SK-N-SH treated with all-trans-retinoic acid at 6 μM for 48 hours (cell line): ENCODE measurements at regions not wholly inside any gene's neighbourhood (a gene's known extent, or its start where the extent isn't known, plus 50 kb on each side); places are given as distances from the start of the nearest gene placed in this dataset.

Experiments
- ATAC-seq: fragments of 200-7000 bp; cut with Tn5 transposase; 3 replicates; pipeline ENCODE4 v1.9.1; 2020; ENCODE audit warnings: mild to moderate bottlenecking, moderate library complexity
- ARNTL ChIP-seq: fragments of 450-650 bp; formaldehyde crosslinking; IDR thresholded peaks from 2 replicates; pipeline ENCODE4 v1.5.0; 2020; ENCODE audit warnings: low read depth, mild to moderate bottlenecking, moderate library complexity, borderline replicate concordance
- BACH2 ChIP-seq: fragments of 250-450 bp; sonication (Bioruptor Pico); IDR thresholded peaks from 2 replicates; pipeline ENCODE4 v1.9.0; 2021; ENCODE audit warnings: mild to moderate bottlenecking, borderline replicate concordance
- CSDC2 ChIP-seq: fragments of 250-450 bp; sonication (Bioruptor Pico); IDR thresholded peaks from 2 replicates; pipeline ENCODE4 v1.5.0; 2020; ENCODE audit warnings: mild to moderate bottlenecking, moderate library complexity
- ESRRG ChIP-seq: fragments of 250-450 bp; sonication (Bioruptor Pico); IDR thresholded peaks from 2 replicates; pipeline ENCODE4 v1.6.1; 2021; ENCODE audit warnings: mild to moderate bottlenecking
- GLIS3 ChIP-seq: fragments of 250-450 bp; sonication (Bioruptor Pico); IDR thresholded peaks from 2 replicates; pipeline ENCODE4 v1.5.0; 2020; ENCODE audit warnings: mild to moderate bottlenecking, moderate library complexity
- ISL1 ChIP-seq: fragments of 250-450 bp; sonication (Bioruptor Pico); IDR thresholded peaks from 2 replicates; pipeline ENCODE4 v2.1.2; 2022; ENCODE audit warnings: mild to moderate bottlenecking, moderate library complexity
- OSR1 ChIP-seq: fragments of 250-450 bp; sonication (Bioruptor Pico); IDR thresholded peaks from 2 replicates; pipeline ENCODE4 v1.8.0; 2022; ENCODE audit warnings: moderate library complexity, mild to moderate bottlenecking, inconsistent platforms
- PPARA ChIP-seq: fragments of 250-450 bp; sonication (Bioruptor Pico); IDR thresholded peaks from 2 replicates; pipeline ENCODE4 v1.5.0; 2020; ENCODE audit warnings: mild to moderate bottlenecking, borderline replicate concordance
- RARB ChIP-seq: fragments of 250-450 bp; sonication (Bioruptor Pico); IDR thresholded peaks from 2 replicates; pipeline ENCODE4 v1.8.0; 2021; ENCODE audit warnings: mild to moderate bottlenecking, moderate library complexity
- SNAI2 ChIP-seq: fragments of 250-450 bp; sonication (Bioruptor Pico); IDR thresholded peaks from 2 replicates; pipeline ENCODE4 v1.5.0; 2020; ENCODE audit warnings: mild to moderate bottlenecking, moderate library complexity
- TCF4 ChIP-seq: fragments of 250-450 bp; sonication (Bioruptor Pico); IDR thresholded peaks from 2 replicates; pipeline ENCODE4 v1.8.0; 2021; ENCODE audit warnings: mild to moderate bottlenecking, moderate library complexity, borderline replicate concordance
- TOX ChIP-seq: fragments of 250-450 bp; sonication (Bioruptor Pico); IDR thresholded peaks from 2 replicates; pipeline ENCODE4 v1.8.0; 2021; ENCODE audit warnings: mild to moderate bottlenecking, moderate library complexity, borderline replicate concordance
- ZC3H10 ChIP-seq: fragments of 250-450 bp; sonication (Bioruptor Pico); IDR thresholded peaks from 2 replicates; pipeline ENCODE4 v1.5.1; 2021; ENCODE audit warnings: mild to moderate bottlenecking, moderate library complexity
- ZFP3 ChIP-seq: fragments of 250-450 bp; sonication (Bioruptor Pico); IDR thresholded peaks from 2 replicates; pipeline ENCODE4 v1.5.0; 2020; ENCODE audit warnings: mild to moderate bottlenecking, moderate library complexity
- ZFP30 ChIP-seq: fragments of 450-650 bp; formaldehyde crosslinking; IDR thresholded peaks from 2 replicates; pipeline ENCODE4 v1.5.0; 2022; ENCODE audit warnings: mild to moderate bottlenecking, moderate library complexity
- ZNF70 ChIP-seq: fragments of 450-650 bp; formaldehyde crosslinking; IDR thresholded peaks from 2 replicates; pipeline ENCODE4 v1.5.0; 2020; ENCODE audit warnings: mild to moderate bottlenecking, moderate library complexity
- ZNF8 ChIP-seq: fragments of 450-650 bp; formaldehyde crosslinking; IDR thresholded peaks from 2 replicates; pipeline ENCODE4 v1.5.0; 2020; ENCODE audit warnings: mild to moderate bottlenecking, moderate library complexity
- TF ChIP-seq, protein P1 (sequence below): fragments of 250-450 bp; sonication (Bioruptor Pico); IDR thresholded peaks from 2 replicates; pipeline ENCODE4 v1.8.0; 2021; ENCODE audit warnings: low read depth, mild to moderate bottlenecking, moderate library complexity, borderline replicate concordance
- TF ChIP-seq, protein P2 (sequence below): fragments of 250-450 bp; sonication (Bioruptor Pico); IDR thresholded peaks from 2 replicates; pipeline ENCODE4 v1.5.1; 2020; ENCODE audit warnings: low read depth, mild to moderate bottlenecking, moderate library complexity
- TF ChIP-seq, protein P3 (sequence below): fragments of 250-450 bp; sonication (Bioruptor Pico); IDR thresholded peaks from 2 replicates; pipeline ENCODE4 v1.8.0; 2020; ENCODE audit warnings: mild to moderate bottlenecking, moderate library complexity, borderline replicate concordance
- TF ChIP-seq, protein P4 (sequence below): fragments of 250-450 bp; sonication (Bioruptor Pico); IDR thresholded peaks from 2 replicates; pipeline ENCODE4 v1.5.1; 2021; ENCODE audit warnings: mild to moderate bottlenecking, moderate library complexity

DNA sequence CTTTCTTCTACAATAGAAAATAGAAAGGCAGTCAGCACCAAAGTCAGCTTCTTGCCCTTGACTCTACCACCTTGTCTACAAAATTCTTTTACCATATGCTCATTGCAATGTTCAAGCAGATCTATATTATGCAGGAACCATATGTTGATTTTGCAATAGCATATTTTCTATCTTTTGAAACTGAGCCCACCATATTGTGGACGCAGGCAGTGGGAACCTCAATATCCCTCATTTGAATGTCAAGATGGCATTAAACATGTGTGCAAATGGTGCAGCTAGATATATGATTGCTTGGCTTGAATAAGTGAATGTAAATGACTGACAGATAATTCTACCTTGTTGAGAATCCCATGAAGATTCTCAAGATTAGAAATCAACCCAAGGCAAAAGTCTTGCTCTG lies 412.7 kb upstream of the FSHR start:
- TF ChIP-seq OSR1 (CRISPR knock-in tag) (no peak), ZFP3 (CRISPR knock-in tag) (no peak)
- ATAC-seq = no peak

DNA sequence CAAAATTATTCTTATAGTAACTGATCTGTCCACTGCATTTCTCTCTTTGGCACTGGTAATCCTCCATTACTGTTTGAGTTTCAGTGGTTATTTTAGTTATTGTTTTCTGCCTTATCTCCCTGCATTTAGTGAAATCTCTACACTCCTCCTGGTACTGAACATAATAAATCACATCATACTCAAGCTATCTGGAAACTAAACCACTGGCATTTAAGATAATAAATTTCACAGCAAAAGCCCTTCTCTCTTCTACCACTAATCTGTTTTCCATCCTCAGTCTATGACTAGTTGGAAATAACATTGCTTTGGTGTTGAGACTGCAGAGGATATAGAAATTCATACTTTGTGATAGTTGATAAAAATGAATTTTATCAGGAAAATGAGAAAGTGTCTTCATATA lies 399.3 kb upstream of the FSHR start:
- ATAC-seq = no peak
- TF ChIP-seq GLIS3 (CRISPR knock-in tag) (no peak), ISL1 (peak; percentile 56; the same call in 1 of the 2 replicates)

DNA sequence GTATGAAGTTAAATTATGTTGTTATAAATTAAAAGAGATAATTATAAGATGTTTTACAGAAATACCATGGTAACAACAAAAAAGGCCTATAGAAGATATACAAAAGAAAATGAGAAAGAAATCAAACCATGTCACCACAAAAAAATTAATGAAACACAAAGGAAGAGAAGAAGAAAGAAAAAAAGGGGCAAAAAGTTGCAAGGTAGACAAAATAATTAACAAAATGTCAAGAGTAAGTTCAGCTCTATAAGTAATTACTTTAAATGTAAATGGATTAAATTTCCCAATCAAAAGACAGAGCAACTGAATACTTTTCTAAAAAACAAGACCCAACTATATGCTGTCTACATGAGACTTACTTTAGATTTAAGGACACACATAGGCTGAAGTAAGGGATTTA lies 378.4 kb upstream of the FSHR start:
- no peak for ATAC-seq
- TF ChIP-seq, protein P1, sequence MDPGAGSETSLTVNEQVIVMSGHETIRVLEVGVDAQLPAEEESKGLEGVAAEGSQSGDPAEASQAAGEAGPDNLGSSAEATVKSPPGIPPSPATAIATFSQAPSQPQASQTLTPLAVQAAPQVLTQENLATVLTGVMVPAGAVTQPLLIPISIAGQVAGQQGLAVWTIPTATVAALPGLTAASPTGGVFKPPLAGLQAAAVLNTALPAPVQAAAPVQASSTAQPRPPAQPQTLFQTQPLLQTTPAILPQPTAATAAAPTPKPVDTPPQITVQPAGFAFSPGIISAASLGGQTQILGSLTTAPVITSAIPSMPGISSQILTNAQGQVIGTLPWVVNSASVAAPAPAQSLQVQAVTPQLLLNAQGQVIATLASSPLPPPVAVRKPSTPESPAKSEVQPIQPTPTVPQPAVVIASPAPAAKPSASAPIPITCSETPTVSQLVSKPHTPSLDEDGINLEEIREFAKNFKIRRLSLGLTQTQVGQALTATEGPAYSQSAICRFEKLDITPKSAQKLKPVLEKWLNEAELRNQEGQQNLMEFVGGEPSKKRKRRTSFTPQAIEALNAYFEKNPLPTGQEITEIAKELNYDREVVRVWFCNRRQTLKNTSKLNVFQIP = no peak
- TF ChIP-seq ZFP30 (CRISPR knock-in tag) (no peak), ARNTL (CRISPR knock-in tag) (no peak)
- TF ChIP-seq, protein P2, sequence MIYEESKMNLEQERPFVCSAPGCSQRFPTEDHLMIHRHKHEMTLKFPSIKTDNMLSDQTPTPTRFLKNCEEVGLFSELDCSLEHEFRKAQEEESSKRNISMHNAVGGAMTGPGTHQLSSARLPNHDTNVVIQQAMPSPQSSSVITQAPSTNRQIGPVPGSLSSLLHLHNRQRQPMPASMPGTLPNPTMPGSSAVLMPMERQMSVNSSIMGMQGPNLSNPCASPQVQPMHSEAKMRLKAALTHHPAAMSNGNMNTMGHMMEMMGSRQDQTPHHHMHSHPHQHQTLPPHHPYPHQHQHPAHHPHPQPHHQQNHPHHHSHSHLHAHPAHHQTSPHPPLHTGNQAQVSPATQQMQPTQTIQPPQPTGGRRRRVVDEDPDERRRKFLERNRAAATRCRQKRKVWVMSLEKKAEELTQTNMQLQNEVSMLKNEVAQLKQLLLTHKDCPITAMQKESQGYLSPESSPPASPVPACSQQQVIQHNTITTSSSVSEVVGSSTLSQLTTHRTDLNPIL (CRISPR knock-in tag) = no peak

DNA sequence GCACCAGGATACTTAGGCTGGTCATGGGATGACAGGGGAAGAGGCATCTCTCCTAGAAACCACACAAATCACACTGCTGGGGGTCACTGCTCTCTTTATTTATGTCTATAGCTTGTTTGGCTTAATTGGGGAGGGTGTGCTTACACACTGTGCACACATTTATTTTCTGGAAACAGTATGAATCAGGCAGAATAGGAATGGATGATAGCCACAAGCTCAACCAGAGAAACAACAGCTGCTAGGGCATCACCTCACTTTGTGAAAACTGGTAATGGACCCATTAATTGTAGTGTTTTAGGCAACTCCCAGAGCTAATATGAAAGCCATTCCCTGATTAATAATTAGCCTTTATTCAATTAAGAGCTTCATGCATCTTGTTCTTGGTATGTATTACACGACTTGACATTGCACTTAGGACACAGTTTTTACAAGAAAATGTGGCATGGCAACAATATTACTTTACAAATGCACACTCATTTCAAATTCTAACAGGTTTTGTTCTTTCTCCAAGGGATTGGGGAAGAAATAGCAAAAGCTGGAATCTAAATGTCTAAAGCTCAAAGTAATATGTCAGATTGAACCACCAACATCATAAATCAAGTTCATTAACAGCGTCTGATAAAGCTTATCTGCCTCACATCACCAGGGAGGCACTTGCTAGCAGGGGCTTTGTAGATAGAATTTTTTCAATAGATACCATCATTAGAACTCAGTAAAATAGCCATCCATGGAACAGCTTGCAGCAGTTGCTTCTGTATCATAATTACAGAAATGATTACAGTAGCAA lies 361.9 kb upstream of the FSHR start:
- TF ChIP-seq ESRRG (no peak), ISL1 (no peak), OSR1 (CRISPR knock-in tag) (no peak), TCF4 (peak; percentile 53; the same call in 1 of the 2 replicates), GLIS3 (CRISPR knock-in tag) (no peak), ARNTL (CRISPR knock-in tag) (no peak), PPARA (CRISPR knock-in tag) (no peak), ZC3H10 (CRISPR knock-in tag) (no peak)
- no peak for ATAC-seq

DNA sequence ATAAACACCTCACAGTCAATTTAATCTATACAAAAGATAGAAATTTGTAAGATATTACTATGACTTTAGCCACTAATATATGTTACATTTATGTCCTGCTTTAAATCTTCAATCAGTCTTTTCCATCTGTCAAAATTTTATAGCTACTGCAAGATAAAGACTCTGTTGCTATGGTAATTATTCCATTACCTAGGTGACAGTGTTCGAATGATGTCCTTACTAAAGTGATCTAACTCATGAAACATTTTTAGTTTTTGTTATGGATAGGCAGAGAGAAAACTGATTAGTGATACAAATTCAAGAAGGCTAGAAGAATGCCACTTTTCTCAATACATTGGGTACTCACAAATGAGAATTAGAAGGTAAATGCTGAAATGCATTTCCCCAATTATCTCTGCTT lies 359.9 kb upstream of the FSHR start:
- no peak for ATAC-seq
- no peak for TF ChIP-seq SNAI2 (CRISPR knock-in tag)
- TF ChIP-seq ZNF8 (CRISPR knock-in tag) = no peak
- TF ChIP-seq ARNTL (CRISPR knock-in tag) = no peak
- no peak for TF ChIP-seq ZNF70
- TF ChIP-seq ZFP30 (CRISPR knock-in tag) = no peak
- TF ChIP-seq GLIS3 (CRISPR knock-in tag) = no peak
- no peak for TF ChIP-seq PPARA (CRISPR knock-in tag)
- no peak for TF ChIP-seq OSR1 (CRISPR knock-in tag)
- TF ChIP-seq ZFP3 (CRISPR knock-in tag) = no peak
- TF ChIP-seq TCF4 = no peak
- TF ChIP-seq, protein P3, sequence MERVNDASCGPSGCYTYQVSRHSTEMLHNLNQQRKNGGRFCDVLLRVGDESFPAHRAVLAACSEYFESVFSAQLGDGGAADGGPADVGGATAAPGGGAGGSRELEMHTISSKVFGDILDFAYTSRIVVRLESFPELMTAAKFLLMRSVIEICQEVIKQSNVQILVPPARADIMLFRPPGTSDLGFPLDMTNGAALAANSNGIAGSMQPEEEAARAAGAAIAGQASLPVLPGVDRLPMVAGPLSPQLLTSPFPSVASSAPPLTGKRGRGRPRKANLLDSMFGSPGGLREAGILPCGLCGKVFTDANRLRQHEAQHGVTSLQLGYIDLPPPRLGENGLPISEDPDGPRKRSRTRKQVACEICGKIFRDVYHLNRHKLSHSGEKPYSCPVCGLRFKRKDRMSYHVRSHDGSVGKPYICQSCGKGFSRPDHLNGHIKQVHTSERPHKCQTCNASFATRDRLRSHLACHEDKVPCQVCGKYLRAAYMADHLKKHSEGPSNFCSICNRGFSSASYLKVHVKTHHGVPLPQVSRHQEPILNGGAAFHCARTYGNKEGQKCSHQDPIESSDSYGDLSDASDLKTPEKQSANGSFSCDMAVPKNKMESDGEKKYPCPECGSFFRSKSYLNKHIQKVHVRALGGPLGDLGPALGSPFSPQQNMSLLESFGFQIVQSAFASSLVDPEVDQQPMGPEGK = no peak
- TF ChIP-seq CSDC2 (CRISPR knock-in tag) = no peak
- no peak for TF ChIP-seq TOX (CRISPR knock-in tag)

DNA sequence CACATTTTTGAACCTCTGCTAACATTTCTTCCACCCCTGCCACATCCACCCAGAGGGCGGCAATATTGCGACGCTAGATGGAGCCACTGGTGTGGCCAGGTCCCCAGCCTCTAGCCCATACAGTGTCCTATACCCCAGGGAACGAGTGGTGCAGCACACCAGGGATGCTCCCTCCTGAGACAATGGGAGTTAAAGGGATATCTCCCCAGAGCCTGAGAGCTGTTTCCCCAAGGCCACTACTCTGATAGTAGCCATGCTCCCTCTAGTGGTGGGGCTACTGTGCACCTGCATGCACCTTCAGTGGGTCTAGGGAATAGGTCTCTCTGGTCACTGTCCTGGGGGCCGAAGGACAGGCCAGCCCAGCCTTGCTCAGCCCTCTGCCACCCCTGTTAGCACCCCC lies 336.4 kb upstream of the FSHR start:
- ATAC-seq = no peak
- TF ChIP-seq, protein P4, sequence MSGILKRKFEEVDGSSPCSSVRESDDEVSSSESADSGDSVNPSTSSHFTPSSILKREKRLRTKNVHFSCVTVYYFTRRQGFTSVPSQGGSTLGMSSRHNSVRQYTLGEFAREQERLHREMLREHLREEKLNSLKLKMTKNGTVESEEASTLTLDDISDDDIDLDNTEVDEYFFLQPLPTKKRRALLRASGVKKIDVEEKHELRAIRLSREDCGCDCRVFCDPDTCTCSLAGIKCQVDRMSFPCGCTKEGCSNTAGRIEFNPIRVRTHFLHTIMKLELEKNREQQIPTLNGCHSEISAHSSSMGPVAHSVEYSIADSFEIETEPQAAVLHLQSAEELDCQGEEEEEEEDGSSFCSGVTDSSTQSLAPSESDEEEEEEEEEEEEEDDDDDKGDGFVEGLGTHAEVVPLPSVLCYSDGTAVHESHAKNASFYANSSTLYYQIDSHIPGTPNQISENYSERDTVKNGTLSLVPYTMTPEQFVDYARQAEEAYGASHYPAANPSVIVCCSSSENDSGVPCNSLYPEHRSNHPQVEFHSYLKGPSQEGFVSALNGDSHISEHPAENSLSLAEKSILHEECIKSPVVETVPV (CRISPR knock-in tag) = no peak
- TF ChIP-seq ZC3H10 (CRISPR knock-in tag) (no peak), ESRRG (no peak), RARB (no peak), BACH2 (no peak), ZFP3 (CRISPR knock-in tag) (no peak), GLIS3 (CRISPR knock-in tag) (no peak), ZNF8 (CRISPR knock-in tag) (no peak), CSDC2 (CRISPR knock-in tag) (no peak), TOX (CRISPR knock-in tag) (no peak)
- TF ChIP-seq, protein P3 = no peak
- TF ChIP-seq, protein P1 = no peak
- TF ChIP-seq, all 23 proteins: peak for 0
